ENCODE measurements at regions not wholly inside any gene's neighbourhood (a gene's known extent, or its start where the extent isn't known, plus 50 kb on each side); places are given as distances from the start of the nearest gene placed in this dataset.

DNA sequence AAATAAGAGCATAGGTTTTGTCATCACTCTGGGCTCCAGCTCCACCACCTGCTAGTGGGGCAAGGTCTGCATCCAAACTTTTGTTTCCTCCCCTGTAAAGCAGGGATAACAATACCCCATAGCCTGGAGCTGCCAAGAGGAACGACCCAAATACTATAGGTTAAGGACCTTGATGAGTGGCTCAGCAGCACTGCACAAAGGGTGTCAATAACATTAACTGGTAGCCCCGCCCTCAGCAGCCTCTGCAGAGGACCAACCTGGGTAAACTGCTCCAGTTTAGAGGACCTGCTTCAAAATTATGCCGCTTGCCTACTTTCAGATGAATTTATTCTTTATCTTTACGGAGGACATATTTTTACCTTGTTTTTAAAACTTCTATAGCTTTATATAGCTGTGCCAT lies 65.8 kb upstream of the RIOK3 start:
- DNase-seq, result no peak
- no peak for ATAC-seq
- H3K36me3 Mint-ChIP-seq (ENCODE audit: low read depth), result peaks cover 15% of the 10 kb centered on the region
- H3K4me3 Mint-ChIP-seq, result no peak overlapping the region
- no peak overlapping the region for H3K27ac Mint-ChIP-seq
- no peaks in the 10 kb centered on the region for H3K9me3 Mint-ChIP-seq
- H3K4me1 Mint-ChIP-seq, result peaks cover 9% of the 10 kb centered on the region
- no peaks in the 10 kb centered on the region for H3K27me3 Mint-ChIP-seq

DNA sequence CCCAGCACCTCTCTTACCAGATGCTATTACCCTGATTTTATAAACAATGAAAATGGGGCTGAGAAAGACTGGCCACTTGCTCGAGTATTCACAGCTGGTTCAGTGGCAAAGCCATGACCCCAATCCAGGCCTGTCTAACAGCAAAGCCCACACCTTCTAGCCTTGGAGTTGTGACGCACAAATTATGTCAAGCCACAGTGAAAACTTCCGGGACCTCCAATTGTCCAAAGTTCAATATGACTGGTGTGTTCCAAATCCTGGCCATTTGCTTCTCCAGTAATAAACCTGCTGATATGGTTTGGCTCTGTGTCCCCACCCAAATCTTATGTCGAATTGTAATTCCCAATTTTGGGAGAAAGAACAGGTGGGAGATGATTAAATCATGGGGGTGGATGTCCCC lies 64.7 kb upstream of the RIOK3 start:
- Mint-ChIP-seq H3K36me3 (ENCODE audit: low read depth) (peaks cover 9% of the 10 kb centered on the region), H3K27ac (no peak overlapping the region), H3K4me3 (no peak overlapping the region), H3K27me3 (no peaks in the 10 kb centered on the region), H3K4me1 (peaks cover 9% of the 10 kb centered on the region), H3K9me3 (no peaks in the 10 kb centered on the region)
- ATAC-seq (no peak), DNase-seq (no peak)

GRCh38 chr18:23391156-23391555 lies 61.9 kb upstream of the RIOK3 start:
- Mint-ChIP-seq H3K4me1 (no peaks in the 10 kb centered on the region), H3K9me3 (no peaks in the 10 kb centered on the region), H3K27ac (no peak overlapping the region), H3K27me3 (no peaks in the 10 kb centered on the region), H3K4me3 (no peak overlapping the region), H3K36me3 (ENCODE audit: low read depth) (peaks cover 8% of the 10 kb centered on the region)
- ATAC-seq, result no peak
- no peak for DNase-seq

GRCh38 chr18:23397907-23398306 lies 55.2 kb upstream of the RIOK3 start:
- DNase-seq, result no peak
- Mint-ChIP-seq H3K36me3 (ENCODE audit: low read depth) (peaks cover 8% of the 10 kb centered on the region), H3K27me3 (no peaks in the 10 kb centered on the region), H3K4me1 (peaks cover 18% of the 10 kb centered on the region), H3K4me3 (no peak overlapping the region), H3K9me3 (no peaks in the 10 kb centered on the region), H3K27ac (no peak overlapping the region)
- ATAC-seq, result peak; percentile 72

DNA sequence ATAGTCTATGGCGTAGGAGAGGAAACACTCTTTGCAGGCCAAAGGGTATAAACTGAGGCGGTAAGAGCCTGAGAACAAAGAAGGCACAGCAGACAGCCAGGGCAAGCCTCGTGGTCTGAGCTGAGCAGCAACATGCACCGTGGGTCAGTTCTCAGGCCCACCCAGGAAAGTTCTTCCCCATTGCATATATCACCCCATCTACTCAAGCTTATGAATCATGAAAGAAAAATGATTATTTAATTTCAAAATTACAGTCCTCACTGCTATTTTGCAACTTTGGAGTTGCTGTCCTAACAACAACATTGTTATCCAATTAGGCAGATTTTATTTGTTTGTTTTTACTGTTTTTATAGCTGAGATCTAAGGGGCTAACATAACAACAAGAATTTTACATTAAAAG lies 54.7 kb upstream of the RIOK3 start:
- Mint-ChIP-seq H3K4me1 (peaks cover 18% of the 10 kb centered on the region), H3K4me3 (no peak overlapping the region), H3K27me3 (no peaks in the 10 kb centered on the region), H3K27ac (peak overlapping the region; percentile 0), H3K9me3 (no peaks in the 10 kb centered on the region), H3K36me3 (ENCODE audit: low read depth) (peaks cover 11% of the 10 kb centered on the region)
- DNase-seq (no peak), ATAC-seq (no peak)

GRCh38 chr18:23399067-23399466 lies 54.0 kb upstream of the RIOK3 start:
- DNase-seq, result no peak
- no peak for ATAC-seq
- H3K9me3 Mint-ChIP-seq, result no peaks in the 10 kb centered on the region
- no peak overlapping the region for H3K4me3 Mint-ChIP-seq
- H3K4me1 Mint-ChIP-seq, result peaks cover 18% of the 10 kb centered on the region
- no peak overlapping the region for H3K27ac Mint-ChIP-seq
- H3K27me3 Mint-ChIP-seq, result no peaks in the 10 kb centered on the region
- H3K36me3 Mint-ChIP-seq (ENCODE audit: low read depth), result peaks cover 14% of the 10 kb centered on the region

DNA sequence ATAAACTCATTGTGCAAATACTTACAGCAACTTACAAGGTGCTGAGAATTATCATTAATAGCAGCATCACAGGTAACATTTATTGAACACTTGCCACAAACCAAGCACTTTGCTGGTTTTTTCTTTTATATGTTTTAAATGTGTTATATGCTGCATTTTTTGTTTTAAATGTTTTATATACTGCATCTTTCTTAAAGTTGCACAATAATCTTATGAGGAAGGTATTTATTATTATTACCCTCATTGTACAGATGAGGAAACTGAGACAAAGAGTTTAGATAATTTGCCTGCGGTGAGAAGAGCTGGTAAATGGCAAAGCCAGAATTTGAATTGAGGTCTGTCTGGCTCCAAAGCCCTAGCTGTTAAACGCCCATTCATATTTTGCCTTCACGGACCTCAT lies 52.2 kb upstream of the RIOK3 start:
- Mint-ChIP-seq H3K9me3 (no peaks in the 10 kb centered on the region), H3K36me3 (ENCODE audit: low read depth) (peaks cover 7% of the 10 kb centered on the region), H3K27me3 (no peaks in the 10 kb centered on the region), H3K4me1 (peaks cover 18% of the 10 kb centered on the region), H3K4me3 (no peak overlapping the region), H3K27ac (no peak overlapping the region)
- ATAC-seq (no peak), DNase-seq (no peak)

GRCh38 chr18:23401400-23402347 lies 51.4 kb upstream of the RIOK3 start:
- Mint-ChIP-seq H3K4me3 (no peak overlapping the region), H3K4me1 (peaks cover 18% of the 10 kb centered on the region), H3K9me3 (no peaks in the 10 kb centered on the region), H3K27ac (no peak overlapping the region), H3K27me3 (no peaks in the 10 kb centered on the region), H3K36me3 (ENCODE audit: low read depth) (peaks cover 6% of the 10 kb centered on the region)
- DNase-seq, result no peak
- ATAC-seq, result no peak

Measured in activated naive CD8-positive, alpha-beta T cell treated with anti-CD3 and anti-CD28 coated beads, Interleukin-2, amount 50 U/mL, for 24 hours (primary cell).